Left forelimb (tissue), 1 donor: ENCODE measurements at regions not wholly inside any gene's neighbourhood (a gene's known extent, or its start where the extent isn't known, plus 50 kb on each side); places are given as distances from the start of the nearest gene placed in this dataset.

ENCODE experiments used
- DNase-seq: peaks from one replicate; pipeline ENCODE4 v3.0.0-alpha.2; 2018; ENCODE audit warnings: low spot score

DNA sequence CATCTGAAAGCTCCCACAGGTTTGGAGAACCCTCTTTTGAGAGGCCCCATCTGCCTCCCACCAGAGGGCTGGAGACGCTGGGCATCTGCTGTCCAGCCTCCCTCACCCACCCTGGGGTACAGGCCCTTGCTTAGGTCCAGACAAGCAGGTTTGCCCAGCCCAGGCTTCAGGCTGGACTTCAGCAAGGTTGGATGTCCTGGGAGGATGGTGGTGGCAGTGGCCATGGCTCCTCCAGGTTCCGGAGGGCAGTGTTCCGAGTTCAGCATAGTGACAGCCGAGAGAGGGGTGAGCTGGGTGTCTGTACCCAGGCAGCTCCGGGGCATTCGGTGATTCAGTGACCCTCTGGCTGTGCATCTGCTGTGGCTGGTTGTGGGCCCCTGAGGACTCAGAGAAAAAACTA is 58.2 kb upstream of the HDAC4 start:
- DNase-seq: peak; percentile 30

DNA sequence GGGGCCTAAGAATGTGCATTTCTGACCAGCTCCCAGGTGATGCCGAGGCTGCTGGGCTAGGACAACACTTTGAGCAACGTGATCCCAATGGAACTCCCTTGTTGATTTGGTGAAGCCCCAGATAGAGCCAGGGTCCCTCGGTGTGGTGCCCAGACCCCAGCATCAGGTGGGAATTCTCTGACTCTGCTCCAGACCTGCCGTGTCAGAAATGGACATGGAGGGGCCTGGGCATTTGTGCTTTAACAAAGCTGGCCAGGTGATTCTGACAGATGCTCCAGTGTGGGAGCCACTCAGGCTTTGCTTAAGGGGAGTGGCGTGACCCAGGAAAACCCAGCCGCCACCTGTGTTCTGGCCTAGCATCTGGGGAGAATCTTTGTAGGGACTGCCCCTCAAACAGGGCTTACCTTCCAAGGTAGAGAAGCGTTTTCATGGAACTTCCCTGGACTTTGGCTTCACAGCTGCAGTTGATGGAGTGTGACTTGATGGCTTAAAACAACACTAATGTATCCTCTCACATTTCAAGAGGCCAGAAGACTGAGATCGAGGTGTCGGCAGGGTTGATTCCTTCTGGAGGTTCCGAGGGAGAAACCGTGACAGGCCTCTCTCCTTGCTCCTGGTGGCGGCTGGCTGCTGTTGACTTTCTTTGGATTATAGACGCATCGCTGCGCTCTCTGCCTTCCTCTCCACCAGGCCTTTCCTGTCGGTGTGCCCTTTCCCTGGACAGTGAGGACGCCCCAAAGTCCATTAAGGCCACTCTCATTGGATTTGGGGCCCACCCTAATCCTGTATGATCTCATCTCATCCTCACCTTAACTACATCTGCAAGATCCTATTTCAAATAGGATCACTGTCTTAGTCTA is 57.0 kb upstream of the HDAC4 start:
- DNase-seq: peak; percentile 6

DNA sequence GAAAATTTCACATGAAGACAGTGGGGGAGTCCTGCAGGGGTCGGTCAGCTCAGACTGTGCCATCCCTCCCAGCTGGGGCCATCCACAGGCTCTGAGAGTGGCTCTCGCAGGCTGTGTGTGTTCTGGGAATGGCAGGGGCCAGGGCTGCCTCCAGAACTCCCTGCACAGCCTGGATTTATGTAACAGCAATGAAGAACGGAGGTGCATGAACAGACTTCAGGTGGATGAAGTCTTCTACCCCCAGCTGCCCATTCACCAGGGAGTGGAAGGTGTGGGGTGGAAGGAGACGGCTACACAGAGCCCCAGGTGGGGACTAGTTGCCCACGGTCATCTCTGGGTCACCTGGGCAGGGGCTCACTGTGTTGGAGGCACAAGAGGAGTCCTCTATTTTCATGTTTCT is 56.1 kb upstream of the HDAC4 start:
- peak; percentile 9 for DNase-seq

DNA sequence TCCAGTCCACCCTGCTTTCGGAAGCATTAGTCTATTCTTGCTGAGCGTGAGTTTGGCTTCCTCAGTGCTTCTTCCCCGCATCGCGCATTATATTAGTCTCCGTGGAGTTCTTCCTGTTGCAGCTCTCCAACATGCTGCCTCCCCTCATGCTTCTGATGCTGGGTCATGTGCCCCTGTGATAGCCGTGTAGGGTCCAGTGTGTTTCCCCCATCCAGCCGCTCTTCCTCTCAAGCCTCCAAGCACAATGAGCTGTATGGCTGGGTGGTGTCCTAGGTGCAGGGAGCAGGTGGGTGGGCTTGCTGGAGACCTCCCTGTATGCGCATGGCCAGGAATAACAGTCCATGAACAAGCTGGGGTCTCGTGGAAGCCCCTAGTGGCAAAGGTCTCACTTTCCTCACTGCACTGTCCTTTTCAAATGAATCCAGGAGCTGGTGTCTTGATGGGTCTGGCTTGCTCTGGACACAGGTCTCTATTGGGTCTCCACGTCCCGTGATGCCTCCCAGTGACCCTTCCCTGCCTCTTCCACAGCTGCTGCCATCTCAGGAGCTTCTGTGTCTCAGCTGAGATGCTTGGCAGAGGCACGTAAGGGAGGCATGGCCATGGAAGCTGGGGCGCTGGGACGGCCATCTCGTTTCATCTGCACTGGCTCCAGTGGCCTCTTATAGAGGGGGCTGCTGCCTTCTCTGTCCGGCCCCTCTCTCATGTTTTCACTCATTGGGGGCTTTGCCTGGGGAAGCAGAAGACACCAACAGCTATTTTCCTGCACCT is 54.8 kb upstream of the HDAC4 start:
- DNase-seq: no peak

DNA sequence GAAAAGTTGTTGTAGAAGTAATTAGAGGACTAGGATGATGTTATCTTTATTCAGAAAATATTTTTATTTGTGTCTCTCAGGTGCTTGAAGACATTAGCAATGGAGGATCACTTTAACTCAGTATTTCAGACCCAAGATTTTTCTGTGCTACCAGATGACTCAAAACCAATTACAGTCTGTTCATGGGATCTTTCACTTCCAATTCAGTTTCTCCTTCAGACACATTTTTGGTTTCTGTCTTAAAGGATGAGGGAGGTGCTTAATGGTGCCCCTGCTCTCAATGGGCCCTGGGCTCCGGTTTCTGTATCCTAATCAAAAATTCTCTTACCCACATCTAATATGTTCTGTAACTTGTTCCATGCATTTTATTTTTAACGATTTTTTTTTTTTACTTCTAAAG is 53.7 kb upstream of the HDAC4 start:
- DNase-seq: no peak
